ENCODE measurements at regions not wholly inside any gene's neighbourhood (a gene's known extent, or its start where the extent isn't known, plus 50 kb on each side); places are given as distances from the start of the nearest gene placed in this dataset.
"Not testable (repeated sequence)": the region's sequence is repeated elsewhere in the genome, so short reads cannot be mapped to it uniquely, and the experiment has no call there.

GRCh38 chr5:89168766-89169165 is 285.8 kb upstream of the MEF2C start:
- no peak for DNase-seq

- not testable (repeated sequence) for DNase-seq
These were observed 281.7 kb upstream of the MEF2C start for GRCh38 chr5:89164703-89165102.

- no peak for DNase-seq
These were observed 273.2 kb upstream of the MEF2C start for GRCh38 chr5:89156226-89156625.

GRCh38 chr5:89147031-89147430 is 264.0 kb upstream of the MEF2C start:
- DNase-seq: no peak

GRCh38 chr5:89137148-89137547 is 254.2 kb upstream of the MEF2C start:
- DNase-seq: no peak

GRCh38 chr5:89133975-89134374 is 251.0 kb upstream of the MEF2C start:
- DNase-seq: no peak

GRCh38 chr5:89133129-89133528 is 250.1 kb upstream of the MEF2C start:
- no peak for DNase-seq

- DNase-seq: no peak
These were observed 247.9 kb upstream of the MEF2C start for GRCh38 chr5:89130851-89131250.

GRCh38 chr5:89129941-89130340 is 247.0 kb upstream of the MEF2C start:
- DNase-seq: no peak

GRCh38 chr5:89128906-89129625 is 246.1 kb upstream of the MEF2C start:
- DNase-seq: no peak

- DNase-seq: no peak
These were observed 245.1 kb upstream of the MEF2C start for GRCh38 chr5:89128092-89128491.

- no peak for DNase-seq
These were observed 244.2 kb upstream of the MEF2C start for GRCh38 chr5:89127191-89127590.

- no peak for DNase-seq
These were observed 242.4 kb upstream of the MEF2C start for GRCh38 chr5:89125372-89125771.

- DNase-seq: no peak
These were observed 240.6 kb upstream of the MEF2C start for GRCh38 chr5:89123581-89123980.

- DNase-seq: no peak
These were observed 237.7 kb upstream of the MEF2C start for GRCh38 chr5:89120719-89121118.

GRCh38 chr5:89117124-89117644 is 234.2 kb upstream of the MEF2C start:
- DNase-seq: no peak

- DNase-seq: no peak
These were observed 228.1 kb upstream of the MEF2C start for GRCh38 chr5:89110916-89111646.

- DNase-seq: no peak
These were observed 223.5 kb upstream of the MEF2C start for GRCh38 chr5:89106480-89106879.

GRCh38 chr5:89105836-89106235 is 222.9 kb upstream of the MEF2C start:
- DNase-seq: no peak

GRCh38 chr5:89105171-89105695 is 222.2 kb upstream of the MEF2C start:
- DNase-seq: no peak

- no peak for DNase-seq
These were observed 215.3 kb upstream of the MEF2C start for GRCh38 chr5:89098199-89098756.

GRCh38 chr5:89097103-89097502 is 214.1 kb upstream of the MEF2C start:
- no peak for DNase-seq

GRCh38 chr5:89095341-89095740 is 212.4 kb upstream of the MEF2C start:
- DNase-seq: no peak

- DNase-seq: peak; percentile 54 to 76
These were observed 207.1 kb upstream of the MEF2C start for GRCh38 chr5:89090037-89090436.

All from NCI-H526 (cell line).